ENCODE measurements at regions not wholly inside any gene's neighbourhood (a gene's known extent, or its start where the extent isn't known, plus 50 kb on each side); places are given as distances from the start of the nearest gene placed in this dataset.

- DNase-seq (ENCODE audit: low read depth, low spot score): no peak
- no peak overlapping the region for H3K4me3 ChIP-seq (ENCODE audit: low read depth, low read length)
- ChIA-PET CTCF (no interaction called here), POLR2A (no interaction called here)
- no peak for TF ChIP-seq CTCF (IDR thresholded peaks at IDR 0.05; ENCODE audit: insufficient read depth, low read length, missing control alignments)
Observed at GRCh38 chr11:112497826-112498225, 237.2 kb upstream of the PLET1 start.

GRCh38 chr11:112498701-112499100, 238.0 kb upstream of the PLET1 start:
- ChIA-PET POLR2A (no interaction called here), CTCF (no interaction called here)
- TF ChIP-seq CTCF (IDR thresholded peaks at IDR 0.05; ENCODE audit: insufficient read depth, low read length, missing control alignments): no peak
- DNase-seq (ENCODE audit: low read depth, low spot score): no peak
- no peak overlapping the region for H3K4me3 ChIP-seq (ENCODE audit: low read depth, low read length)

GRCh38 chr11:112499153-112499880, 238.7 kb upstream of the PLET1 start:
- no peak for DNase-seq (ENCODE audit: low read depth, low spot score)
- POLR2A ChIA-PET: no interaction called here
- no peak overlapping the region for H3K4me3 ChIP-seq (ENCODE audit: low read depth, low read length)
- TF ChIP-seq CTCF (IDR thresholded peaks at IDR 0.05; ENCODE audit: insufficient read depth, low read length, missing control alignments): no peak
- CTCF ChIA-PET: no interaction called here

- CTCF ChIA-PET: no interaction called here
- no peak for TF ChIP-seq CTCF (IDR thresholded peaks at IDR 0.05; ENCODE audit: insufficient read depth, low read length, missing control alignments)
- H3K4me3 ChIP-seq (ENCODE audit: low read depth, low read length): no peak overlapping the region
- DNase-seq (ENCODE audit: low read depth, low spot score): no peak
- POLR2A ChIA-PET: no interaction called here
Observed at GRCh38 chr11:112499881-112500204, 239.2 kb upstream of the PLET1 start.

GRCh38 chr11:112503410-112503809, 242.8 kb upstream of the PLET1 start:
- POLR2A ChIA-PET: no interaction called here
- H3K4me3 ChIP-seq (ENCODE audit: low read depth, low read length): no peak overlapping the region
- DNase-seq (ENCODE audit: low read depth, low spot score): no peak
- no peak for TF ChIP-seq CTCF (IDR thresholded peaks at IDR 0.05; ENCODE audit: insufficient read depth, low read length, missing control alignments)
- CTCF ChIA-PET: no interaction called here

GRCh38 chr11:112504056-112504455, 243.4 kb upstream of the PLET1 start:
- ChIA-PET POLR2A (no interaction called here), CTCF (no interaction called here)

More at GRCh38 chr11:112504056-112504455, 243.4 kb upstream of the PLET1 start:
- no peak for DNase-seq (ENCODE audit: low read depth, low spot score)
- TF ChIP-seq CTCF (IDR thresholded peaks at IDR 0.05; ENCODE audit: insufficient read depth, low read length, missing control alignments): no peak
- no peak overlapping the region for H3K4me3 ChIP-seq (ENCODE audit: low read depth, low read length)
